NCI-H69 (cell line): ENCODE measurements at regions not wholly inside any gene's neighbourhood (a gene's known extent, or its start where the extent isn't known, plus 50 kb on each side); places are given as distances from the start of the nearest gene placed in this dataset.
"Not testable (repeated sequence)": the region's sequence is repeated elsewhere in the genome, so short reads cannot be mapped to it uniquely, and the experiment has no call there.

ENCODE experiments used
- DNase-seq: peaks from one replicate; lab custom pipeline; 2025; lab: John Stamatoyannopoulos, UW

GRCh38 chr2:216996279-216996845 is 136.5 kb upstream of the TNP1 start:
- DNase-seq: no peak

GRCh38 chr2:216994353-216994854 is 134.5 kb upstream of the TNP1 start:
- DNase-seq: no peak

DNA sequence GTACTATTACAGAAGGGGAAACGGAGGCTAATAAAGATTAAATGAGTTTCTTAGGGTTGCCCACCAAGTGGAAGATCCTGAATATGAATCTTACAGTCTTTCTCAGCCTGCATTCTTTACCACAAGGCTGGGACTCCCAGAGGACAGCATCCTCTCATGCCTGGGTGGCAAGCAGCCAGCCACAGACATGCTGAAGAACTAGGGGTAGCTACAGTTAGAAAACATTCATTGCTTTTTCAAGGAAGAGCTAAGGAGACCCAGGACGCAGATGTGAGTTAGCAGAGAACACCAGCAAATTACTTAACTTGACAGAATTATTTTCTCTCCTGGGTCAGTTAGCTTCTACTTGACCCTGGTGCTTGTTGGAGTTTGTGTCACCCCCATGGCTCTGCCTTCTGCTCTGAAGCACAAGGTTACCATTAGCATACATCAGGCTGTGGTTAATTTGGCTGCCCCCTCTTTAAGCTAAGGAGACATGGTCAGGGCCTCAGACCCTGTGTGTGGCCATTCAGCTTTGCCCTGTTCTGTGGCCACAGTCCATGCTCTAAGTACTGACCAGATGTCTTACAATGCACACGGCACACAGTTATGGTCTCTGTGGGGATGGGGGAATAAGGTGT is 132.3 kb upstream of the TNP1 start:
- DNase-seq: peak; percentile 6

DNA sequence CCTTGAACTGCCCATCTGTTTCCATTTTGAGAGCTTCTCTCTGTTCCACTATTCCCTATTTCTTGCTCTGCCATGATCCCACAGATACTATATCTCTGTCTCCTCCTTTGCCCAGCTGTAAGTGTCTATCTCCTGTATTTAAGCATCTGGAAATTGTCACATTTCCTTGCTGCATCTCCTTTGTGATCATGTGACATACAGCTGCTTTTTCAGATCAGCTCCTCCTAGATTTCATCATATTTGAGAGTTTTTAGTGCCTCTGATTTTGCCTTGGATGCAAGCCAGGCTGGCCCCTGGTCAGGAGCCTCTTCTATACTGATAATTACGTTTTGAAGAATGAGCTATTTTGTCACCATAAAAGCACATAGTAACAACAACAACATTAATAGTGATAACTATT is 131.7 kb upstream of the TNP1 start:
- DNase-seq: no peak

DNA sequence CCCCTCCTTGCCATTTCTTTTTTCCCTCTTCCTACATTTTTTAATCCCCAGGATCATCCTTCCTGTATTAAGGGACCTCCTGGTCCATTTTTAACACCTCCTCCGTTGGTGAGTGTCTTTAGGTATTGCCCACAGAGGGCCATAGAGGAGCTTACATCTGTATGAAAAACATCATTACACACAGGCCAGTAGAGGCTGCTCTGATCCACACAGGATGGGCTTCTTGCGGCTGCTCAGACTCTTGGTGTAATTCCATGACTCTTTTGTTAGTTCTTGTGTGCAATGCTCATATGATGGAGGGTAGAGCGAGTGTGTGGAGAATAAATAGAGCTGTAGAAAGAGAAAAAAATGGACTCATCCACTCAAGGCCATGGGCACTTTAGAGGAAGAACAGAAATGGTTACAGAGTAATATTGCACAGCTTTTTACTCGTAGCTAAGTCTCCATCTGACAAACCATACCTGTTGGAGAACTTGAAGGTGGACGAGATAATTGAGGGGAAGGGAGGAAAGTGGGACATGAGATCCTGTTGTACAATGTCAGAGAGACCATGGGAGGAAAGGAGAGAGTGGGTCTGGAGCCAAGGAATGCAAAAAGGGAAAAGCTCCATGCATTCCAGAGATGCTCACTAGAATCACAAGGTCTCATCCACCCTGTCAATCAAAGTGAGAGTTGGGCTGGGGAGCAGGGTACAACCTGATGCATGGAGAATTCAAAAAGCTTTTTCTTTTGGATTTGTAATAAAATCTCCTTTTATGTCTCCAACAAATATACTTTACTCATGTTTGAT is 129.7 kb upstream of the TNP1 start:
- no peak for DNase-seq

DNA sequence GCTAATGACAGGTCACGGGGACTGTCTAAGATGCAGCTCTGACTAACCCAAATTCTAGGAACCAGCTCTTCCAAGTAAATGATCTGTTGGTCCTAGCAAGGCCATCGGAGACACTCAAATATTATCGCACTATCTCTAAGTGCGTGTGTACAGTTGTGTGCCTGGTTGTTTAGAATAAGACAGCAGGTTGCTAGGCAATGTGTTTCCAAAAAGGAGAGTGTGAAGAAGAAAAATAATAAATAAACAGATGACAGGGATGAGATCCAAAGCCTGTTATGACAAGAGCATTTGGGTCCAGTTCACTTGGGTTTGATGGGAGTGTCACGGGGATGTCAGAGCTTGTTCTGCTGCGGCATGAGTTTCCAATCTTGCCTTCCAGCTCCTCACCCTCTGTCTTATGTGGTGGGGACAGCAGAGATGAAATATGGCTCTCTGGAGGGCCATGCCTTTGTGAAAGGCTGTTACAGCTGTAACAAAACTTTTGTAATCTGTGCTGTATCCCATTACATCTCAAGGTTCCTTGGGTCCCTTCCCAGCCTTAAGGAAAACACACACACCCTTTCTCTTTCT is 127.5 kb upstream of the TNP1 start:
- DNase-seq: no peak

GRCh38 chr2:216985658-216986141 is 125.8 kb upstream of the TNP1 start:
- peak; percentile 95 for DNase-seq

GRCh38 chr2:216984937-216985336 is 125.1 kb upstream of the TNP1 start:
- DNase-seq: no peak

GRCh38 chr2:216981951-216982350 is 122.1 kb upstream of the TNP1 start:
- DNase-seq: not testable (repeated sequence)

DNA sequence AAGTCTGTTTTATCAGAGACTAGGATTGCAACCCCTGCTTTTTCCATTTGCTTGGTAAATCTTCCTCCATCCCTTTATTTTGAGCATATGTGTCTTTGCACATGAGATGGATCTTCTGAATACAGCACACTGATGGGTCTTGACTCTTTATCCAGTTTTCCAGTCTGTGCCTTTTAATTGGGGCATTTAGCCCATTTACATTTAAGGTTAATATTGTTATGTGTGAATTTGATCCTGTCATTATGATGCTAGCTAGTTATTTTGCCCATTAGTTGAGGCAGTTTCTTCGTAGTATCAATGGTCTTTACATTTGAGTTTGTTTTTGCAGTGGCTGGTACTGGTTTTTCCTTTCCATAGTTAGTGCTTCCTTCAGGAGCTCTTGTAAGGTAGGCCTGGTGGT is 120.6 kb upstream of the TNP1 start:
- DNase-seq: not testable (repeated sequence)

GRCh38 chr2:216974321-216975302 is 114.7 kb upstream of the TNP1 start:
- no peak for DNase-seq

- DNase-seq: no peak
Observed at GRCh38 chr2:216971593-216971992, 111.7 kb upstream of the TNP1 start.

- DNase-seq: no peak
Observed at GRCh38 chr2:216970359-216970915, 110.6 kb upstream of the TNP1 start.

DNA sequence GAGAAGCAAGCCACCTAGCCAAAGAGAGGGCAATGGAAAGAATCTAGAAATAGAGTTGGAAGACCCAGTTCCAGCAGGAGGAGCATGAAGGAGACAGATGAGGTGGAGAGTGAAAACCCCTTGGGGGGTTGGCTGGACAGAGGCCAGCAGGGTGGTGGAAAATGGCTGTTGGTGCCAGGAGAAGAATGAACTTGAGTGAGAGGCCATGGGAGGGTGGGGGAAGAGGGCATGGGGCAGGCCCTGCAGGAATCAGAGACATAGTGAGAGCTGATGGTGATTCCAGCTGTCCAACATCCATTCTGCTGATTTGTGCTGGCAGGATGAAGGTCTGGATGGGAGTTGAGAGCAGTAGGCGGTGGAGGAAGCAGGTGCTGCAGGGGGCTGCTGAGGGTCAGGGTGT is 108.0 kb upstream of the TNP1 start:
- DNase-seq: no peak

- DNase-seq: peak; percentile 65
Observed at GRCh38 chr2:216960671-216961268, 100.9 kb upstream of the TNP1 start.

- no peak for DNase-seq
Observed at GRCh38 chr2:216959433-216959832, 99.6 kb upstream of the TNP1 start.

DNA sequence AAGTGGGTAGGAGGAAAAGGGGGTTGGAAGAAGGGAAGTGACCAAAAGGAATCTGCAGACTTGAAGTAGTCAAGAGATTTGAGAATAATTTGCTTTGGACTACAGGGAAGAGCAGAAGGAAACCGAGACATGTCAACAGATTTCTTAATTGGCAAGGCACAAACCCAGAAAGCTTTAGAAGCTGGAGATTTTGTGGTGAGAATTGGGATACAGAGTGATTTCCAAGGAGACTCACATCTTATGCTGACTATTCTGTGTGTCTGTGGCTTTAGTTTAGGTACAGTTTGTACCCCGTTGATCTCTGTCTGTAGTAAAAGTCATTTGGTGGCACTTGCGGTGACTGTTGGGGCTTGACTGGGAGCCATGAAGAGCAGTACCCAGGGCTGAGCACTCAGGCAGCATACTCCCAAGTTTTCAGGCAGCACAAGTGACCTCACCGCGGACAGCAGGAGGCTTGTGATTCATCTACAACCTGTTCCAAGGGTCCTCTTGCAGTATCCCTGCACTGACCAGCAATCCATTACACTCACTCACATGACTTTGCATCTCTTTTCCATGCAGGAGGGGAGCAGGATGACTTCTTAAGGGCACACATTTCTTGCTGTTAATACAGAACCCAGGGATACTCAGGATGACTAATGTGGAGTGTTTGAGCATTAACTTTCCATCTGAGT is 97.1 kb upstream of the TNP1 start:
- no peak for DNase-seq

DNA sequence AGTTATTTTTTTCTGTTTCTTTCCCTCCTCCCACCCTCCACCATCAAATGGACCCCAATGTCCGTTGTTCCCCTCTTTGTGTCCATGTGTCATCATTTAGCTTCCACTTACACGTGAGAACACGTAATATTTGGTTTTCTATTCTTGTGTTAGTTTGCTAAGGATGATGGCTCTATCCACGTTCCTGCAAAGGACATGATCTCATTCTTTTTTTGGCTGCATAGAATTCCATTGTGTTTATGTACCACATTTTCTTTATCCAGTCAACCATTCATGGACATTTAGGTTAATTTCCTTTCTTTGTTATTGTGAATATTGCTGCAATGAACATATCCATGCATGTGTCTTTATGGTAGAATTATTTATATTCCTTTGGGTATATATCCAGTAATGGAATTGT is 91.3 kb upstream of the TNP1 start:
- DNase-seq: no peak

DNA sequence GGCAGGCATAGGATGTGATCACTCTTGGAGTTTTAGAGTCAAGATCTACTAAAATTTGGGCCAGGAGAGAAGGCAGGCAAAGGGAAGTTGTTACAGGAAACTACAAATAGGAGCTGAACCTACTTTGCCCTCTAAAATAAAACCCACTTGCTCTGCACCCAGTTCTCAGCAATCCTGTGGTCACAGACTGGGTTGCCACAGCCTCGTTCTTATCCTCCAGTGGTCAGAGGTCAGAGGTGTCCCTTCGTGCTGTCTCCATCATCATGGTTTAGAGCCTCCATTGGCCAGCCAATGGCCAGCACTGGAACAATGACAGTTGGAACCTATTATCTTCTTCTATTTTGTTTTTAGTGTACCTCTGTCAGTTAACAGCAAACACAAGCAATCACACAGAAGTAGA is 90.7 kb upstream of the TNP1 start:
- DNase-seq: no peak
